HEK293 (cell line): ENCODE measurements at regions not wholly inside any gene's neighbourhood (a gene's known extent, or its start where the extent isn't known, plus 50 kb on each side); places are given as distances from the start of the nearest gene placed in this dataset.

Experiments
- CTCF ChIP-seq: fragments of 450-650 bp; formaldehyde crosslinking; IDR thresholded peaks from 2 replicates; pipeline ENCODE4 v1.5.1; 2016; ENCODE audit warnings: missing biosample characterization, missing genetic modification characterization
- PRDM10 ChIP-seq: fragments of 450-650 bp; formaldehyde crosslinking; IDR thresholded peaks from 2 replicates; pipeline ENCODE4 v1.5.1; 2016; ENCODE audit warnings: missing biosample characterization, missing genetic modification characterization
- ZNF366 ChIP-seq: fragments of 450-650 bp; formaldehyde crosslinking; conservative IDR thresholded peaks from 2 replicates; pipeline ENCODE4 v1.5.1; 2016; ENCODE audit warnings: missing biosample characterization, missing genetic modification characterization
- ZNF391 ChIP-seq: fragments of 450-650 bp; formaldehyde crosslinking; IDR thresholded peaks from 2 replicates; pipeline ENCODE4 v1.5.1; 2016; ENCODE audit warnings: low read depth, missing biosample characterization, missing genetic modification characterization, borderline replicate concordance

- TF ChIP-seq CTCF (tag by site-specific recombination): no peak
- no peak for TF ChIP-seq ZNF391 (tag by site-specific recombination)
- no peak for TF ChIP-seq ZNF366 (tag by site-specific recombination)
- no peak for TF ChIP-seq PRDM10
Observed at GRCh38 chr9:102072059-102072764, 333.8 kb upstream of the GRIN3A start.
